OCI-LY3 (cell line): ENCODE measurements at regions not wholly inside any gene's neighbourhood (a gene's known extent, or its start where the extent isn't known, plus 50 kb on each side); places are given as distances from the start of the nearest gene placed in this dataset.

Source experiments
- H2AFZ ChIP-seq: fragments of 200-600, 300-600 bp; shearing (Covaris generic); 2 replicates; pipeline ENCODE4 v1.6.0; 2014; ENCODE audit warnings: antibody characterized with exemption, low read depth, low read length
- H3K27ac ChIP-seq: fragments of 200-600, 300-600 bp; sonication (generic); 2 replicates; pipeline ENCODE4 v1.5.1; 2014; ENCODE audit warnings: mild to moderate bottlenecking, low read length, moderate library complexity, mixed read lengths
- H3K27me3 ChIP-seq: fragments of 200-600, 300-600 bp; sonication (generic); 2 replicates; pipeline ENCODE4 v1.6.1; 2014; ENCODE audit warnings: low read depth, low read length, mixed read lengths
- H3K36me3 ChIP-seq: fragments of 200-600, 300-600 bp; sonication (generic); replicated peaks from 2 replicates; pipeline ENCODE3; 2014; ENCODE audit warnings: low read depth, low read length, mixed read lengths
- H3K4me1 ChIP-seq: fragments of 300-600, 200-600 bp; sonication (generic); 2 replicates; pipeline ENCODE4 v1.6.1; 2014; ENCODE audit warnings: low read length, mixed read lengths
- H3K4me2 ChIP-seq: fragments of 200-600, 300-600 bp; sonication (generic); 2 replicates; pipeline ENCODE4 v1.6.1; 2014; ENCODE audit warnings: low read length, mixed read lengths
- H3K4me3 ChIP-seq: fragments of 300-600, 200-600 bp; sonication (generic); 2 replicates; pipeline ENCODE4 v1.5.1; 2014; ENCODE audit warnings: antibody characterized with exemption, mild to moderate bottlenecking, low read length, moderate library complexity
- H3K79me2 ChIP-seq: fragments of 300-600, 200-600 bp; shearing (Covaris generic); 2 replicates; pipeline ENCODE4 v1.6.1; 2014; ENCODE audit warnings: mild to moderate bottlenecking, low read length, mixed read lengths
- H3K9ac ChIP-seq: fragments of 300-600, 200-600 bp; shearing (Covaris generic); 2 replicates; pipeline ENCODE4 v1.6.0; 2014; ENCODE audit warnings: mild to moderate bottlenecking, low read length, moderate library complexity
- H3K9me3 ChIP-seq: fragments of 200-600, 300-600 bp; shearing (Covaris generic); 2 replicates; pipeline ENCODE4 v1.6.1; 2014; ENCODE audit warnings: low read length, mixed read lengths; ENCODE audit not compliant: insufficient read depth
- H4K20me1 ChIP-seq: fragments of 200-600, 300-600 bp; sonication (generic); 2 replicates; pipeline ENCODE4 v1.6.1; 2016; ENCODE audit warnings: low read length, mixed read lengths; ENCODE audit not compliant: insufficient read depth
- EZH2phosphoT487 ChIP-seq: fragments of 200-600 bp; shearing (Covaris generic); IDR thresholded peaks from 2 replicates; pipeline ENCODE4 v1.6.1; 2018; ENCODE audit warnings: antibody characterized with exemption, mixed run types, low read depth
- TF ChIP-seq, protein P1 (sequence below): fragments of 200-600, 300-600 bp; sonication (generic); IDR thresholded peaks from 2 replicates; pipeline ENCODE4 v1.5.1; 2014; ENCODE audit warnings: antibody characterized with exemption, low read length, low read depth

- H3K4me2 ChIP-seq: no peak overlapping the region
- no peaks in the 10 kb centered on the region for H3K79me2 ChIP-seq
- no peaks in the 10 kb centered on the region for H3K4me1 ChIP-seq
- no peaks in the 10 kb centered on the region for H3K9me3 ChIP-seq
- H3K9ac ChIP-seq: no peak overlapping the region
- peaks cover 3% of the 10 kb centered on the region; the same call in 1 of the 2 replicates for H3K27me3 ChIP-seq
- TF ChIP-seq, protein P1, sequence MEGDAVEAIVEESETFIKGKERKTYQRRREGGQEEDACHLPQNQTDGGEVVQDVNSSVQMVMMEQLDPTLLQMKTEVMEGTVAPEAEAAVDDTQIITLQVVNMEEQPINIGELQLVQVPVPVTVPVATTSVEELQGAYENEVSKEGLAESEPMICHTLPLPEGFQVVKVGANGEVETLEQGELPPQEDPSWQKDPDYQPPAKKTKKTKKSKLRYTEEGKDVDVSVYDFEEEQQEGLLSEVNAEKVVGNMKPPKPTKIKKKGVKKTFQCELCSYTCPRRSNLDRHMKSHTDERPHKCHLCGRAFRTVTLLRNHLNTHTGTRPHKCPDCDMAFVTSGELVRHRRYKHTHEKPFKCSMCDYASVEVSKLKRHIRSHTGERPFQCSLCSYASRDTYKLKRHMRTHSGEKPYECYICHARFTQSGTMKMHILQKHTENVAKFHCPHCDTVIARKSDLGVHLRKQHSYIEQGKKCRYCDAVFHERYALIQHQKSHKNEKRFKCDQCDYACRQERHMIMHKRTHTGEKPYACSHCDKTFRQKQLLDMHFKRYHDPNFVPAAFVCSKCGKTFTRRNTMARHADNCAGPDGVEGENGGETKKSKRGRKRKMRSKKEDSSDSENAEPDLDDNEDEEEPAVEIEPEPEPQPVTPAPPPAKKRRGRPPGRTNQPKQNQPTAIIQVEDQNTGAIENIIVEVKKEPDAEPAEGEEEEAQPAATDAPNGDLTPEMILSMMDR: no peak
- TF ChIP-seq EZH2phosphoT487: no peak
- no peak overlapping the region for H3K27ac ChIP-seq
- H3K36me3 ChIP-seq: no peaks in the 10 kb centered on the region
- no peak overlapping the region for H2AFZ ChIP-seq
- no peak overlapping the region for H3K4me3 ChIP-seq
- no peaks in the 10 kb centered on the region for H4K20me1 ChIP-seq
Measured at GRCh38 chr2:236657215-236657614, 87.6 kb downstream of the ACKR3 start.

DNA sequence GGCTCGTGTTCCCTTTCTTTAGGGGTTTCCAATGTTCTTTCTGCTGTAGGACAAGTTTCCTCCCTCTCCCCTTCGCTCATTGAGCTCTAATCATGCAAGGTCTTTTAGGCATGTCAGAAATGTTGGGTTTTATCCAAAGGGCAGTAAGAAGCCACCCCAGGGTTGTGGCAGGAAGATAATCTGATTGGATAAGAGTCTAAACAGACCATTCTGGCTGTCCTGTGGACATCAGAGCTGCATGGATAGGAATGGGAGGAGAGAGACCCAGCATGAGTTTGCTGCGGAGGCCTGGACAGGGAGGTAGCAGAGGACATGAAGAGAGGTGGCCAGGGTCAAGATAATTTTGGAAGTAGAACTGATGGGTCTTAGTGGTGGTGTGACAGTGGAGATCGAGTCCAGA is 88.2 kb downstream of the ACKR3 start:
- Histone ChIP-seq H3K9ac (no peak overlapping the region), H3K9me3 (no peaks in the 10 kb centered on the region), H3K4me1 (no peaks in the 10 kb centered on the region), H3K4me3 (no peak overlapping the region), H3K4me2 (no peak overlapping the region), H4K20me1 (no peaks in the 10 kb centered on the region), H3K36me3 (no peaks in the 10 kb centered on the region), H3K27me3 (peaks cover 3% of the 10 kb centered on the region; the same call in 1 of the 2 replicates), H3K79me2 (no peaks in the 10 kb centered on the region), H3K27ac (no peak overlapping the region), H2AFZ (no peak overlapping the region)
- TF ChIP-seq, protein P1: no peak
- no peak for TF ChIP-seq EZH2phosphoT487

- Histone ChIP-seq H3K9ac (no peak overlapping the region), H2AFZ (no peak overlapping the region), H4K20me1 (no peaks in the 10 kb centered on the region), H3K27ac (no peak overlapping the region), H3K4me2 (no peak overlapping the region), H3K79me2 (no peaks in the 10 kb centered on the region), H3K4me3 (no peak overlapping the region), H3K9me3 (no peaks in the 10 kb centered on the region), H3K4me1 (no peaks in the 10 kb centered on the region), H3K27me3 (peaks cover 3% of the 10 kb centered on the region; the same call in 1 of the 2 replicates), H3K36me3 (no peaks in the 10 kb centered on the region)
- TF ChIP-seq, protein P1: no peak
- no peak for TF ChIP-seq EZH2phosphoT487
Measured at GRCh38 chr2:236658974-236659757, 89.5 kb downstream of the ACKR3 start.

DNA sequence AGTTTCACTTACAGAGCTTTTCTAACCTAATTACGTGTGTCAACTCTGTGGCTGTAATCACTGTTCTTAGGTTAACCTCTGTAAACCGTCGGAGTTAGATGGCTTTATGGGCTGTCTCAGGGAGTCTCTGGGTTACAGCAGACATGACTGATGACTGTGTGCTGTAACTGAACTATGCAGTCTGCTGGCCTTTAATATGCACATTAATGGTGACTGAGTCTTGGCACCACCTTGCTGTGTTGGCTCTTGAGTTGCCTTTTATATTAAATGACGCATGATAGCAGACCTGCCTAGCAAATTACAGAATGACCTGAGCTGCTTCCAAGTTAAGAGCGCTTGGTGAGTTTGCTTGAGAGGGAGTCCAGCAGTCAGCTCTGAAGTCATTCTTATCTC is 90.1 kb downstream of the ACKR3 start:
- H3K9me3 ChIP-seq: no peaks in the 10 kb centered on the region
- H2AFZ ChIP-seq: no peak overlapping the region
- H3K27me3 ChIP-seq: peaks cover 3% of the 10 kb centered on the region; the same call in 1 of the 2 replicates
- no peaks in the 10 kb centered on the region for H3K36me3 ChIP-seq
- H3K79me2 ChIP-seq: no peaks in the 10 kb centered on the region
- TF ChIP-seq, protein P1: no peak
- TF ChIP-seq EZH2phosphoT487: no peak
- H3K4me3 ChIP-seq: no peak overlapping the region
- no peak overlapping the region for H3K9ac ChIP-seq
- no peaks in the 10 kb centered on the region for H4K20me1 ChIP-seq
- H3K4me2 ChIP-seq: no peak overlapping the region
- no peak overlapping the region for H3K27ac ChIP-seq
- H3K4me1 ChIP-seq: no peaks in the 10 kb centered on the region
